Panc1 (cell line): ENCODE measurements at regions not wholly inside any gene's neighbourhood (a gene's known extent, or its start where the extent isn't known, plus 50 kb on each side); places are given as distances from the start of the nearest gene placed in this dataset.

Experiments used
- ATAC-seq: fragments of 200-7000 bp; cut with Tn5 transposase; 2 replicates; pipeline ENCODE4 v1.9.1; 2020; ENCODE audit warnings: mild to moderate bottlenecking, moderate library complexity
- BruUV-seq: library from RNA; stranded (reverse); fragments of 400-500 nt; replicated peaks from 2 replicates; lab custom pipeline; 2021; lab: Mats Ljungman, UMichigan
- CTCF ChIA-PET: fragments of 300-600 bp; sonication (Branson Sonifier 250); formaldehyde crosslinking; loops from one replicate; lab custom pipeline; 2022; ENCODE audit warnings: antibody characterized with exemption; lab: Charles Lee
- POLR2A ChIA-PET: fragments of 300-600 bp; sonication (Branson Sonifier 250); formaldehyde crosslinking; loops from one replicate; lab custom pipeline; 2022; ENCODE audit warnings: antibody characterized with exemption; lab: Charles Lee
- DNase-seq: peaks from one replicate; pipeline ENCODE4 v3.0.0-alpha.2; 2010; ENCODE audit warnings: low read depth, low spot score
- H3K27ac ChIP-seq: 2 replicates; pipeline ENCODE4 v1.5.1; 2011; ENCODE audit warnings: mild to moderate bottlenecking, low read length, inconsistent platforms
- H3K27me3 ChIP-seq: fragments of 200-500 bp; sonication (Bioruptor generic); 2 replicates; pipeline ENCODE4 v1.6.0; 2014; ENCODE audit warnings: low read length, inconsistent platforms; ENCODE audit not compliant: control insufficient read depth, insufficient read depth
- H3K36me3 ChIP-seq: fragments of 200-500 bp; sonication (Bioruptor generic); 2 replicates; pipeline ENCODE4 v1.5.1; 2014; ENCODE audit warnings: inconsistent platforms, mild to moderate bottlenecking, low read length, moderate library complexity; ENCODE audit not compliant: control insufficient read depth, insufficient read depth
- H3K4me1 ChIP-seq: 2 replicates; pipeline ENCODE4 v1.5.1; 2011; ENCODE audit warnings: inconsistent platforms, mild to moderate bottlenecking, low read length, moderate library complexity; ENCODE audit not compliant: control insufficient read depth, insufficient read depth
- H3K4me3 ChIP-seq, 2 experiments: 2 replicates each; pipeline ENCODE4 v1.5.1; 2011 to 2012; ENCODE audit warnings: low read depth in 2 of 2, low read length in 2 of 2, mild to moderate bottlenecking in 2 of 2, inconsistent platforms in 1 of 2, moderate library complexity in 1 of 2
- H3K9me3 ChIP-seq: fragments of 200-500 bp; sonication (Bioruptor generic); 2 replicates; pipeline ENCODE4 v1.5.1; 2014; ENCODE audit warnings: low read depth, mild to moderate bottlenecking, inconsistent platforms, low read length, moderate library complexity; ENCODE audit not compliant: control insufficient read depth, insufficient read depth
- POLR2AphosphoS5 ChIP-seq: IDR thresholded peaks from 2 replicates; pipeline ENCODE4 v1.6.1; 2012; ENCODE audit warnings: mild to moderate bottlenecking, low read depth, low read length, moderate library complexity
- SIN3A ChIP-seq: IDR thresholded peaks from 2 replicates; pipeline ENCODE4 v1.6.1; 2012; ENCODE audit warnings: low read depth, mild to moderate bottlenecking, low read length, moderate library complexity, borderline replicate concordance; ENCODE audit not compliant: insufficient read depth
- TCF7L2 ChIP-seq: IDR thresholded peaks from 2 replicates; pipeline ENCODE4 v1.6.1; 2011; ENCODE audit warnings: mild to moderate bottlenecking, low read depth, low read length, inconsistent platforms
- in situ Hi-C: cut with HindIII; loops from 2 replicates; pipeline ENCODE4 v1.10.0; 2016; ENCODE audit warnings: low sequenced_read_pairs, low pct_unique_long_range_greater_than_20kb
- intact Hi-C: fragments of 100-400 bp; cut with micrococcal nuclease; formaldehyde crosslinking; loops from one replicate; pipeline ENCODE4 v1.10.0; 2022; ENCODE audit not compliant: unreplicated experiment
- TF ChIP-seq, protein P1 (sequence below), 2 experiments: IDR thresholded peaks; 2 replicates each; pipeline ENCODE4 v1.6.1; 2011 to 2012; ENCODE audit warnings: low read depth in 2 of 2, control low read depth in 1 of 2, low read length in 1 of 2, mild to moderate bottlenecking in 1 of 2, moderate library complexity in 1 of 2; ENCODE audit not compliant: insufficient read depth in 1 of 2
- TF ChIP-seq, protein P2 (sequence below): fragments of 450-650 bp; IDR thresholded peaks from 2 replicates; pipeline ENCODE4 v1.5.1; 2017; ENCODE audit warnings: mild to moderate bottlenecking

DNA sequence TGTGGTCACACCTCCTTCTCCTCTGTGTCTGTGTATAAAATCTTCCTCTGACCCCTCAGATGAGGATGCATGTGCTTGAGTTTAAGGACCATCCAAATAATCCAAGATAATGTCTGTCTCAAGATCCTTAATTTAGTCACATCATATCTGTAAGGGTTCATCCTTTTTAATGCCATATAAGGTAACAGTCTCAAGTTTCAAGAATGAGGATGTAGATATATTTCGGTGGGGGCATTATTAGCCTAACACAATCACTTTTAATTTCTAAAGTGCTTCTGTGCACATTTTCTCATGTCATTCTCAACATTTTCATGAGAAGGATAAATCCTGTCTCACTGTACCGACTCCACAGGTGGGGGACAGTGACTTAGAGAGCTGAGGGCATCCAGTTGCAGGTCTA, 235.3 kb downstream of the BUB3 start:
- no TSS peak for BruUV-seq
- DNase-seq (no peak), ATAC-seq (no peak)
- in situ Hi-C loops (no loop called here), intact Hi-C loops (loop anchor here (10.0 kb wide), 1 partner anchor 165 kb away; no protein-coding TSS in a partner anchor)
- Histone ChIP-seq H3K27ac (no peak overlapping the region), H3K36me3 (no peaks in the 10 kb centered on the region), H3K9me3 (no peaks in the 10 kb centered on the region), H3K4me1 (no peaks in the 10 kb centered on the region), H3K4me3 (no peak overlapping the region), H3K27me3 (no peaks in the 10 kb centered on the region)
- ChIA-PET CTCF (no interaction called here), POLR2A (no interaction called here)
- no peak for TF ChIP-seq SIN3A
- no peak for TF ChIP-seq POLR2AphosphoS5
- TF ChIP-seq TCF7L2 = no peak
- TF ChIP-seq, protein P1, sequence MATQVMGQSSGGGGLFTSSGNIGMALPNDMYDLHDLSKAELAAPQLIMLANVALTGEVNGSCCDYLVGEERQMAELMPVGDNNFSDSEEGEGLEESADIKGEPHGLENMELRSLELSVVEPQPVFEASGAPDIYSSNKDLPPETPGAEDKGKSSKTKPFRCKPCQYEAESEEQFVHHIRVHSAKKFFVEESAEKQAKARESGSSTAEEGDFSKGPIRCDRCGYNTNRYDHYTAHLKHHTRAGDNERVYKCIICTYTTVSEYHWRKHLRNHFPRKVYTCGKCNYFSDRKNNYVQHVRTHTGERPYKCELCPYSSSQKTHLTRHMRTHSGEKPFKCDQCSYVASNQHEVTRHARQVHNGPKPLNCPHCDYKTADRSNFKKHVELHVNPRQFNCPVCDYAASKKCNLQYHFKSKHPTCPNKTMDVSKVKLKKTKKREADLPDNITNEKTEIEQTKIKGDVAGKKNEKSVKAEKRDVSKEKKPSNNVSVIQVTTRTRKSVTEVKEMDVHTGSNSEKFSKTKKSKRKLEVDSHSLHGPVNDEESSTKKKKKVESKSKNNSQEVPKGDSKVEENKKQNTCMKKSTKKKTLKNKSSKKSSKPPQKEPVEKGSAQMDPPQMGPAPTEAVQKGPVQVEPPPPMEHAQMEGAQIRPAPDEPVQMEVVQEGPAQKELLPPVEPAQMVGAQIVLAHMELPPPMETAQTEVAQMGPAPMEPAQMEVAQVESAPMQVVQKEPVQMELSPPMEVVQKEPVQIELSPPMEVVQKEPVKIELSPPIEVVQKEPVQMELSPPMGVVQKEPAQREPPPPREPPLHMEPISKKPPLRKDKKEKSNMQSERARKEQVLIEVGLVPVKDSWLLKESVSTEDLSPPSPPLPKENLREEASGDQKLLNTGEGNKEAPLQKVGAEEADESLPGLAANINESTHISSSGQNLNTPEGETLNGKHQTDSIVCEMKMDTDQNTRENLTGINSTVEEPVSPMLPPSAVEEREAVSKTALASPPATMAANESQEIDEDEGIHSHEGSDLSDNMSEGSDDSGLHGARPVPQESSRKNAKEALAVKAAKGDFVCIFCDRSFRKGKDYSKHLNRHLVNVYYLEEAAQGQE (IDR thresholded peaks at IDR 0.05; ENCODE audit: insufficient read depth in 1 of 2, low read depth in 2 of 2, low read length in 1 of 2) = no peak
- TF ChIP-seq, protein P2, sequence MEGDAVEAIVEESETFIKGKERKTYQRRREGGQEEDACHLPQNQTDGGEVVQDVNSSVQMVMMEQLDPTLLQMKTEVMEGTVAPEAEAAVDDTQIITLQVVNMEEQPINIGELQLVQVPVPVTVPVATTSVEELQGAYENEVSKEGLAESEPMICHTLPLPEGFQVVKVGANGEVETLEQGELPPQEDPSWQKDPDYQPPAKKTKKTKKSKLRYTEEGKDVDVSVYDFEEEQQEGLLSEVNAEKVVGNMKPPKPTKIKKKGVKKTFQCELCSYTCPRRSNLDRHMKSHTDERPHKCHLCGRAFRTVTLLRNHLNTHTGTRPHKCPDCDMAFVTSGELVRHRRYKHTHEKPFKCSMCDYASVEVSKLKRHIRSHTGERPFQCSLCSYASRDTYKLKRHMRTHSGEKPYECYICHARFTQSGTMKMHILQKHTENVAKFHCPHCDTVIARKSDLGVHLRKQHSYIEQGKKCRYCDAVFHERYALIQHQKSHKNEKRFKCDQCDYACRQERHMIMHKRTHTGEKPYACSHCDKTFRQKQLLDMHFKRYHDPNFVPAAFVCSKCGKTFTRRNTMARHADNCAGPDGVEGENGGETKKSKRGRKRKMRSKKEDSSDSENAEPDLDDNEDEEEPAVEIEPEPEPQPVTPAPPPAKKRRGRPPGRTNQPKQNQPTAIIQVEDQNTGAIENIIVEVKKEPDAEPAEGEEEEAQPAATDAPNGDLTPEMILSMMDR = no peak

DNA sequence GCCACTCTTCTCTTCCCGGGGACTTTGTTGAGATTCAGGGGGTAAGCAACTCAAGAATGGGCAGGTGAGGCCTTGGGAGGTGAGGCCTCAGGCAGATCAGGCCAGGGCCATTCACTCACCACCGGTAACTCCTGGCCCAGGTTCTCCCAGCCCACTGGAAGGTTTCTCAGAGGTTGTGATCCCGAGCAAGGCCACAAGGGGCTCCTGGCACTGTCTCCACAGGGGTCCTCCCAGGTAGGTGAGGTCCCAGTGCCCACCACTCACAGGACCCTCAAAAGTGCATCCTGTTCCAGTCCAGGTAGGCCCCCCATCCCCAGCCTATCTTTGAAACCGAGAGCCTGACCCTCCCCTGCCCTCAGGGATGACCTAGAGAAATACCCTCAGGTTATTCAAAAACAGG, 236.1 kb downstream of the BUB3 start:
- no peaks in the 10 kb centered on the region for H3K9me3 ChIP-seq
- intact Hi-C loops (no loop called here), in situ Hi-C loops (no loop called here)
- H3K27ac ChIP-seq = no peak overlapping the region
- H3K4me1 ChIP-seq = no peaks in the 10 kb centered on the region
- no peak overlapping the region for H3K4me3 ChIP-seq
- ATAC-seq (no peak), DNase-seq (no peak)
- H3K36me3 ChIP-seq = no peaks in the 10 kb centered on the region
- CTCF ChIA-PET = no interaction called here
- TF ChIP-seq, protein P2 = peak; percentile 47; the same call in 1 of the 2 replicates
- no peak for TF ChIP-seq POLR2AphosphoS5
- POLR2A ChIA-PET = no interaction called here
- no peaks in the 10 kb centered on the region for H3K27me3 ChIP-seq
- no TSS peak for BruUV-seq
